Ascending aorta (tissue), 2 donors: ENCODE measurements at regions not wholly inside any gene's neighbourhood (a gene's known extent, or its start where the extent isn't known, plus 50 kb on each side); places are given as distances from the start of the nearest gene placed in this dataset.

Experiments used
- DNase-seq, 2 donors: peaks; one replicate each; pipeline ENCODE4 v3.0.0-alpha.2; 2019; ENCODE audit warnings: low spot score in 2 of 2
- H3K27ac ChIP-seq, 2 donors: fragments of 200-600 bp; sonication (generic); one replicate each; pipeline ENCODE4 v1.5.1; 2016 to 2017; ENCODE audit warnings: mild to moderate bottlenecking in 1 of 2
- H3K27me3 ChIP-seq: fragments of 200-600 bp; sonication (generic); one replicate; pipeline ENCODE4 v1.5.1; 2017
- H3K36me3 ChIP-seq, 2 donors: fragments of 200-600 bp; sonication (generic); one replicate each; pipeline ENCODE4 v1.5.1; 2016
- H3K4me1 ChIP-seq, 2 donors: fragments of 200-600 bp; sonication (generic); one replicate each; pipeline ENCODE4 v1.5.1; 2016 to 2017; ENCODE audit warnings: mild to moderate bottlenecking in 1 of 2
- H3K4me3 ChIP-seq, 2 donors: fragments of 200-600 bp; sonication (generic); one replicate each; pipeline ENCODE4 v1.5.1; 2016 to 2017; ENCODE audit warnings: mild to moderate bottlenecking in 1 of 2
- H3K9me3 ChIP-seq, 2 donors: fragments of 200-600 bp; sonication (generic); one replicate each; pipeline ENCODE4 v1.5.1; 2016
- intact Hi-C: fragments of 100-400 bp; cut with DNase I; formaldehyde crosslinking; loops from one replicate; pipeline ENCODE4 v1.15.1; 2023
- TF ChIP-seq, protein P1 (sequence below), 3 experiments: fragments of 200-600 bp in 2 of 3; fragments of 450-650 bp in 1 of 3; sonication (generic) in 2 of 3; IDR thresholded peaks; one replicate each; pipeline ENCODE4 v1.5.1; 2016 to 2019; ENCODE audit warnings: antibody characterized with exemption in 3 of 3, mild to moderate bottlenecking in 1 of 3, moderate library complexity in 1 of 3

DNA sequence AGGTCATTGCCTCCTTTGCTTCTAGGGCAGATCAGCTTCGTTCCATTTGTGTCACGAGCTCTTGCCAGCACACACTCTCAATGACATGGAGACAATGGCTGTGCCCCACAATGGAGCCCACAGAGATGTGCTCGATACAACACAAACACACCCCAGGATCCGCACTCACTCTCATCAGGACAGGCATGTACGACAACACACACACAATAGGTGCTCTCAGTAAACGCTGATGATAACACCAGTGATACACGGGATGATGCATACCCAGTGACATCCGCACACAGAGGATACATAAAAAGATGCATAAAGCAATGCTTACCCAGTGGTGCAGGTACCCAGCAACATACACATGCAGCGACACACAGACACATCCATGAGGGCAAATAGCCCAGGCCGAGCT, 61.2 kb upstream of the LBX1 start:
- Histone ChIP-seq H3K27ac (no peak overlapping the region), H3K4me3 (no peak overlapping the region), H3K4me1 (peaks cover 2 to 14% of the 10 kb centered on the region in 2 donors), H3K27me3 (peaks cover 13% of the 10 kb centered on the region), H3K36me3 (no peaks in the 10 kb centered on the region), H3K9me3 (no peaks in the 10 kb centered on the region)
- no peak for DNase-seq
- TF ChIP-seq, protein P1, sequence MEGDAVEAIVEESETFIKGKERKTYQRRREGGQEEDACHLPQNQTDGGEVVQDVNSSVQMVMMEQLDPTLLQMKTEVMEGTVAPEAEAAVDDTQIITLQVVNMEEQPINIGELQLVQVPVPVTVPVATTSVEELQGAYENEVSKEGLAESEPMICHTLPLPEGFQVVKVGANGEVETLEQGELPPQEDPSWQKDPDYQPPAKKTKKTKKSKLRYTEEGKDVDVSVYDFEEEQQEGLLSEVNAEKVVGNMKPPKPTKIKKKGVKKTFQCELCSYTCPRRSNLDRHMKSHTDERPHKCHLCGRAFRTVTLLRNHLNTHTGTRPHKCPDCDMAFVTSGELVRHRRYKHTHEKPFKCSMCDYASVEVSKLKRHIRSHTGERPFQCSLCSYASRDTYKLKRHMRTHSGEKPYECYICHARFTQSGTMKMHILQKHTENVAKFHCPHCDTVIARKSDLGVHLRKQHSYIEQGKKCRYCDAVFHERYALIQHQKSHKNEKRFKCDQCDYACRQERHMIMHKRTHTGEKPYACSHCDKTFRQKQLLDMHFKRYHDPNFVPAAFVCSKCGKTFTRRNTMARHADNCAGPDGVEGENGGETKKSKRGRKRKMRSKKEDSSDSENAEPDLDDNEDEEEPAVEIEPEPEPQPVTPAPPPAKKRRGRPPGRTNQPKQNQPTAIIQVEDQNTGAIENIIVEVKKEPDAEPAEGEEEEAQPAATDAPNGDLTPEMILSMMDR (IDR thresholded peaks at IDR 0.05), result no peak
- intact Hi-C loops, result no loop called here

DNA sequence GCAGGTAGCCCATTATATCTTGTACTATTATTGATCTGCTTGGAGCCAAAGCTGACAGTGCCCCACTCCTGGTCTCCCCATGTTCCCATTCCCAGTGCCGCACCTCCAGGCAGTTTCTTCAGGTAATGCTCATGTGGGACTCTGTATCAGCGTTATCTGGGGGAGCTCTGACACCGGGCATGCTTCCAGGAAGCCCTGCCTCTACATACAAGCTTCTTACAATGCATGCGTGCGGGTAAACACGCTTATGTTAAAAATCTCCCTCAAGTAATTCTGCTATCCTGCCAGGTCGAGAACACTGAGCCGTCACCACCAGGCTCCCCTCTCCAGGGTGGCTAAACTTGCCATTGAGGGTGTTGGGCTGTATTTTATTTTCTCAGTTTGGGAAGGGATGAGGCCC, 61.6 kb upstream of the LBX1 start:
- no peak for DNase-seq
- peaks cover 2 to 14% of the 10 kb centered on the region in 2 donors for H3K4me1 ChIP-seq
- peak overlapping the region in 1 of 2 donors; percentile 56 for H3K4me3 ChIP-seq
- peaks cover 13% of the 10 kb centered on the region for H3K27me3 ChIP-seq
- H3K9me3 ChIP-seq, result no peaks in the 10 kb centered on the region
- no peak overlapping the region for H3K27ac ChIP-seq
- TF ChIP-seq, protein P1 (IDR thresholded peaks at IDR 0.05), result no peak
- H3K36me3 ChIP-seq, result no peaks in the 10 kb centered on the region
- intact Hi-C loops, result no loop called here

GRCh38 chr10:101291331-101292193, 62.3 kb upstream of the LBX1 start:
- no peak overlapping the region for H3K27ac ChIP-seq
- peaks cover 2 to 14% of the 10 kb centered on the region in 2 donors for H3K4me1 ChIP-seq
- peaks cover 13% of the 10 kb centered on the region for H3K27me3 ChIP-seq
- intact Hi-C loops, result no loop called here
- H3K36me3 ChIP-seq, result no peaks in the 10 kb centered on the region
- TF ChIP-seq, protein P1 (IDR thresholded peaks at IDR 0.05), result peak; percentile 21 to 61 (median 50)
- H3K4me3 ChIP-seq, result peak overlapping the region; percentile 56 to 69
- no peaks in the 10 kb centered on the region for H3K9me3 ChIP-seq
- no peak for DNase-seq

DNA sequence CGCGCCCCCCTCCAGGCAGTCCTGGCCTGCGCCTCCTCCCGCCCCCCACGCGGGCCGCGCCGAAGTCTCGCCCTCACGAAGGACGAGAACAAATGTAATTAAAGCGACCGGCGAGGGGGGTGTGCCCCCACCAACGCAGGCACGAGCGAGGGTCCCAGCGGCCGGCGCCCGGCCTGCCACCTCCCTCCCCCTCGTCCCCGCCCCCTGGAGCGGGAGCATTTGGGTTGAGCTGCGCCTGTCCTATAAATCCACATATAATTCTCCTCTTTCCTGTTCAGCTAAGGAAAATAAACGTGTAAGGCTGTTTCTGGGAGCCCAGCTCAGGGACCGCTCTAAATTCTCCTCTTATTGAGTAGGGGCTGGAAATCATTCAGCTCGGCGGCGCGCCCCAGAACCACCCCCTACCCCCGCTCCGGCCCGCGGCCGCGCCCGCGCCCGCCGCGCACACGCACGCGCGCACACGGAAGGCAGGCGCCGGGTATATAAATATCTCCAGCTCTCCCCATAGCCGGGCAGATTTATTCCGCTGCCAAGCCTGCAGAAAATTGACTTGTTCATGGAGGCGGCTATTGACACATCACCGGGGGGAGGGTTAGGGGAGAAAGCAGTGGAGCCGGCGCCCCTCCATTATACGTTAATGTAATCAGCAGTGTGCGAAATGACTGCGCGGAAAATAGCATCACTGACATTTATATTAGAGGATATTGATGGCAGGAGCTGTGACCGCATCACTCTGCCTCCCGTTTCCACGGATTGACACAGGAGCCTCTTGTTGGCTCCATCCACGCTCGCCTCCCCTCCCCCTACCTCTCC, 61.6 kb upstream of the BTRC start:
- DNase-seq, result no peak
- Histone ChIP-seq H3K36me3 (no peaks in the 10 kb centered on the region), H3K9me3 (no peaks in the 10 kb centered on the region), H3K27me3 (peaks cover 9% of the 10 kb centered on the region), H3K4me1 (peaks cover 2 to 14% of the 10 kb centered on the region in 2 donors), H3K27ac (no peak overlapping the region), H3K4me3 (peak overlapping the region; percentile 56 to 69)
- TF ChIP-seq, protein P1 (IDR thresholded peaks at IDR 0.05), result no peak
- intact Hi-C loops, result no loop called here

- H3K4me3 ChIP-seq, result peak overlapping the region; percentile 56 to 69
- H3K9me3 ChIP-seq, result no peaks in the 10 kb centered on the region
- TF ChIP-seq, protein P1 (IDR thresholded peaks at IDR 0.05), result no peak
- no peak overlapping the region for H3K27ac ChIP-seq
- H3K4me1 ChIP-seq, result peaks cover 2 to 14% of the 10 kb centered on the region in 2 donors
- no peaks in the 10 kb centered on the region for H3K36me3 ChIP-seq
- no peak for DNase-seq
- intact Hi-C loops, result no loop called here
- H3K27me3 ChIP-seq, result peaks cover 9% of the 10 kb centered on the region
These were observed 60.8 kb upstream of the BTRC start for GRCh38 chr10:101293007-101293723.
